GM12878 (cell line): ENCODE measurements at regions not wholly inside any gene's neighbourhood (a gene's known extent, or its start where the extent isn't known, plus 50 kb on each side); places are given as distances from the start of the nearest gene placed in this dataset.

Source experiments
- ATAC-seq: fragments of 200-7000 bp; cut with Tn5 transposase; 3 replicates; pipeline ENCODE4 v1.9.1; 2020; ENCODE audit warnings: mild to moderate bottlenecking, moderate library complexity
- BruUV-seq: library from RNA; stranded (reverse); fragments of 400-500 nt; replicated peaks from 2 replicates; lab custom pipeline; 2021; lab: Mats Ljungman, UMichigan
- CTCF ChIA-PET: fragments of 300-600 bp; sonication (Branson Sonifier 250); formaldehyde crosslinking; extraction: SDS; loops from one replicate; lab custom pipeline; 2021; ENCODE audit warnings: inconsistent platforms; lab: Yijun Ruan, JAX
- POLR2A ChIA-PET: fragments of 350-600 bp; formaldehyde crosslinking; extraction: SDS; loops from one replicate; lab custom pipeline; 2021; ENCODE audit warnings: inconsistent platforms; lab: Charles Lee
- RAD21 ChIA-PET: fragments of 300-600 bp; sonication (Branson Sonifier 250); formaldehyde crosslinking; loops from one replicate; lab custom pipeline; 2023; ENCODE audit warnings: antibody characterized with exemption; ENCODE audit not compliant: unreplicated experiment; lab: Charles Lee
- SMC1A ChIA-PET: fragments of 300-600 bp; sonication (Branson Sonifier 250); formaldehyde crosslinking; loops from one replicate; lab custom pipeline; 2023; ENCODE audit not compliant: unreplicated experiment, uncharacterized antibody; lab: Charles Lee
- DNase-seq: peaks from one replicate; pipeline ENCODE4 v3.0.0-alpha.2; 2011; ENCODE audit warnings: low read depth, low spot score
- FAIRE-seq: peaks from 3 replicates; lab custom pipeline; 2011; peaks lifted over from hg19 to GRCh38; lab: Jason Lieb, UNC
- H2AFZ ChIP-seq: 2 replicates; pipeline ENCODE4 v1.6.0; 2011; ENCODE audit warnings: low read depth, low read length, control low read depth; ENCODE audit not compliant: control insufficient read depth
- H3K27ac ChIP-seq: 2 replicates; pipeline ENCODE4 v1.5.1; 2011; ENCODE audit warnings: control low read depth; ENCODE audit not compliant: control insufficient read depth, insufficient read depth
- H3K27me3 ChIP-seq, 2 experiments: replicated peaks in 1 of 2; 2 replicates each; pipeline versions ENCODE4 v1.6.0 to v1.6.1; 2011; ENCODE audit warnings: low read length in 1 of 2; ENCODE audit not compliant: control insufficient read depth in 2 of 2, insufficient read depth in 2 of 2
- H3K36me3 ChIP-seq, 2 experiments: 2 replicates each; pipeline ENCODE4 v1.5.1; 2011; ENCODE audit warnings: low read length in 1 of 2; ENCODE audit not compliant: control insufficient read depth in 2 of 2, insufficient read depth in 2 of 2
- H3K4me1 ChIP-seq: 2 replicates; pipeline ENCODE4 v1.6.1; 2011; ENCODE audit warnings: mild to moderate bottlenecking, low read length, moderate library complexity, mixed read lengths; ENCODE audit not compliant: control insufficient read depth, insufficient read depth
- H3K4me2 ChIP-seq: 2 replicates; pipeline ENCODE4 v1.6.0; 2011; ENCODE audit warnings: control low read depth; ENCODE audit not compliant: control insufficient read depth, insufficient read depth
- H3K4me3 ChIP-seq: fragments of 200-600 bp; sonication (generic); 2 replicates; pipeline ENCODE4 v1.5.1; 2016
- H3K79me2 ChIP-seq: 2 replicates; pipeline ENCODE4 v1.6.0; 2011; ENCODE audit warnings: low read length; ENCODE audit not compliant: control insufficient read depth, insufficient read depth
- H3K9ac ChIP-seq: 2 replicates; pipeline ENCODE4 v1.8.0; 2011; ENCODE audit warnings: low read length, control low read depth, mixed read lengths; ENCODE audit not compliant: control insufficient read depth, insufficient read depth
- H3K9me3 ChIP-seq: replicated peaks from 3 replicates; pipeline ENCODE4 v1.5.1; 2011; ENCODE audit warnings: mild to moderate bottlenecking, low read length; ENCODE audit not compliant: control insufficient read depth, insufficient read depth
- H4K20me1 ChIP-seq: 2 replicates; pipeline ENCODE4 v1.6.0; 2011; ENCODE audit not compliant: control insufficient read depth, insufficient read depth
- BHLHE40 ChIP-seq, 2 experiments: fragments of 450-650 bp in 1 of 2; IDR thresholded peaks; 2 replicates each; pipeline ENCODE4 v1.6.1; 2011 to 2017; ENCODE audit warnings: low read depth in 2 of 2, borderline replicate concordance in 1 of 2, improper control_type of control experiment in 1 of 2, low read length in 1 of 2, mild to moderate bottlenecking in 1 of 2
- BMI1 ChIP-seq: fragments of 450-650 bp; IDR thresholded peaks from 2 replicates; pipeline ENCODE4 v1.6.1; 2016; ENCODE audit warnings: mild to moderate bottlenecking, moderate library complexity, borderline replicate concordance
- CBX5 ChIP-seq: sonication (generic); IDR thresholded peaks from 2 replicates; pipeline ENCODE4 v1.6.1; 2016; ENCODE audit warnings: low read depth, moderate library complexity, mild to moderate bottlenecking, inconsistent platforms
- EED ChIP-seq: sonication (generic); IDR thresholded peaks from 2 replicates; pipeline ENCODE4 v1.6.1; 2016; ENCODE audit warnings: antibody characterized with exemption, low read depth
- GATAD2B ChIP-seq: fragments of 450-650 bp; conservative IDR thresholded peaks from 2 replicates; pipeline ENCODE4 v1.6.1; 2017; ENCODE audit warnings: low read depth, mild to moderate bottlenecking, moderate library complexity
- HDAC6 ChIP-seq: fragments of 200-600 bp; sonication (generic); IDR thresholded peaks from one replicate; pipeline ENCODE4 v1.8.0; 2017; ENCODE audit warnings: antibody characterized with exemption; ENCODE audit not compliant: unreplicated experiment
- MEF2A ChIP-seq: IDR thresholded peaks from 2 replicates; pipeline ENCODE4 v1.6.1; 2011; ENCODE audit warnings: low read depth, mild to moderate bottlenecking, low read length, moderate library complexity; ENCODE audit not compliant: insufficient read depth
- NFYB ChIP-seq: IDR thresholded peaks from 2 replicates; pipeline ENCODE4 v1.6.1; 2011; ENCODE audit warnings: low read depth, mild to moderate bottlenecking, low read length, improper control_type of control experiment, moderate library complexity; ENCODE audit not compliant: insufficient read depth
- POLR2A ChIP-seq: IDR thresholded peaks from 2 replicates; pipeline ENCODE4 v1.6.1; 2011; ENCODE audit warnings: low read depth, mild to moderate bottlenecking, low read length
- RELA ChIP-seq: fragments of 450-650 bp; IDR thresholded peaks from 2 replicates; pipeline ENCODE4 v1.8.0; 2014; ENCODE audit warnings: borderline replicate concordance; ENCODE audit not compliant: partially characterized antibody
- RFX5 ChIP-seq: IDR thresholded peaks from 2 replicates; pipeline ENCODE4 v1.6.1; 2011; ENCODE audit warnings: low read depth, low read length, improper control_type of control experiment
- RUNX3 ChIP-seq: IDR thresholded peaks from 2 replicates; pipeline ENCODE4 v1.6.1; 2012; ENCODE audit warnings: low read length, inconsistent platforms
- TBL1XR1 ChIP-seq: IDR thresholded peaks from 2 replicates; pipeline ENCODE4 v1.6.1; 2012; ENCODE audit warnings: low read depth, low read length, improper control_type of control experiment
- ZNF217 ChIP-seq: fragments of 450-650 bp; IDR thresholded peaks from 2 replicates; pipeline ENCODE4 v1.6.1; 2017; ENCODE audit warnings: antibody characterized with exemption, mild to moderate bottlenecking
- WGBS: methylation state at CpG from one replicate; pipeline ENCODE4 v1.1.6; 2016; ENCODE audit warnings: low lambda C conversion rate; ENCODE audit not compliant: insufficient replicate concordance, insufficient coverage; ENCODE audit errors: missing lambda C conversion rate; 5-methylcytosine and 5-hydroxymethylcytosine counted together
- in situ Hi-C: fragments of 300-500 bp; cut with MboI; formaldehyde crosslinking; loops from 9 replicates; pipeline ENCODE4 v1.14.3; 2018; ENCODE audit warnings: mixed read lengths
- intact Hi-C: fragments of 100-400 bp; cut with micrococcal nuclease; formaldehyde crosslinking; loops from one replicate; pipeline ENCODE4 v1.14.2; 2022; ENCODE audit not compliant: unreplicated experiment
- TF ChIP-seq, protein P1 (sequence below): fragments of 450-650 bp; IDR thresholded peaks from 2 replicates; pipeline ENCODE4 v1.6.1; 2018; ENCODE audit warnings: borderline replicate concordance, mild to moderate bottlenecking; ENCODE audit not compliant: partially characterized antibody
- TF ChIP-seq, protein P2 (sequence below): fragments of 450-650 bp; IDR thresholded peaks from 2 replicates; pipeline ENCODE4 v1.6.1; 2017; ENCODE audit warnings: antibody characterized with exemption, mild to moderate bottlenecking, moderate library complexity
- TF ChIP-seq, protein P3 (sequence below): fragments of 450-650 bp; IDR thresholded peaks from 2 replicates; pipeline ENCODE4 v1.6.1; 2017; ENCODE audit warnings: mild to moderate bottlenecking, moderate library complexity

DNA sequence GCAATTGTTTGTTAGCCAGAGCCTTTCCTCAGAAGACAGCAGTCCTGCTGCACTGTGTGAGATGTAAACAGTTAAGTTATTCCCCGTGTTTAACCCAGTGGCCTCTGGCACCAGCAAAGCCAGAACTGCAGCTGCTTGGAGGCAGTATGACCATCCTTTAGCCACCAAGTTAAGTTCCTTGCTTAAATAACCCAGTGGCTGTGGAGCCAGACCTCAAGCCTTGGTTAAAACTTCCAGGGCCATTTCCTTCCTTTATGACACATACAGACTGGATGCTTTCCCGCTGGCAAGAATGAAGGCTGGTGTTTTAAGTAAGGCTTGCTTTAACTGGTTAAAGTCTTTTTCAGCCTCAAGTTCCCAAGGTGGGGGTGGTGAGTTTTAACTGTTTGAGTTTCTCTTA, 379.8 kb downstream of the DCAF12L2 start:
- Histone ChIP-seq H3K9ac (no peak overlapping the region), H3K4me1 (no peaks in the 10 kb centered on the region), H4K20me1 (no peaks in the 10 kb centered on the region), H3K27ac (no peak overlapping the region), H3K27me3 (no peaks in the 10 kb centered on the region), H3K9me3 (no peaks in the 10 kb centered on the region; the same call in 2 of the 3 replicates), H2AFZ (no peak overlapping the region), H3K36me3 (no peaks in the 10 kb centered on the region), H3K4me2 (no peak overlapping the region), H3K79me2 (no peaks in the 10 kb centered on the region), H3K4me3 (no peak overlapping the region)
- CTCF ChIA-PET: no interaction called here
- FAIRE-seq (no peak), ATAC-seq (no peak), DNase-seq (no peak)
- intact Hi-C loops (no loop called here), in situ Hi-C loops (no loop called here)
- WGBS: 3% methylated on average over 2 of the region's 2 CpGs
- BruUV-seq: no TSS peak
- SMC1A ChIA-PET: no interaction called here
- POLR2A ChIA-PET: no interaction called here
- RAD21 ChIA-PET: no interaction called here
- TF ChIP-seq TBL1XR1 (no peak), RFX5 (no peak), CBX5 (no peak), BMI1 (no peak), RUNX3 (no peak), GATAD2B (no peak), POLR2A (no peak), BHLHE40 (IDR thresholded peaks at IDR 0.05; ENCODE audit: borderline replicate concordance in 1 of 2, low read depth in 2 of 2, low read length in 1 of 2) (no peak), ZNF217 (no peak), NFYB (no peak), MEF2A (no peak), EED (no peak), RELA (no peak), HDAC6 (no peak)
- TF ChIP-seq, protein P1, sequence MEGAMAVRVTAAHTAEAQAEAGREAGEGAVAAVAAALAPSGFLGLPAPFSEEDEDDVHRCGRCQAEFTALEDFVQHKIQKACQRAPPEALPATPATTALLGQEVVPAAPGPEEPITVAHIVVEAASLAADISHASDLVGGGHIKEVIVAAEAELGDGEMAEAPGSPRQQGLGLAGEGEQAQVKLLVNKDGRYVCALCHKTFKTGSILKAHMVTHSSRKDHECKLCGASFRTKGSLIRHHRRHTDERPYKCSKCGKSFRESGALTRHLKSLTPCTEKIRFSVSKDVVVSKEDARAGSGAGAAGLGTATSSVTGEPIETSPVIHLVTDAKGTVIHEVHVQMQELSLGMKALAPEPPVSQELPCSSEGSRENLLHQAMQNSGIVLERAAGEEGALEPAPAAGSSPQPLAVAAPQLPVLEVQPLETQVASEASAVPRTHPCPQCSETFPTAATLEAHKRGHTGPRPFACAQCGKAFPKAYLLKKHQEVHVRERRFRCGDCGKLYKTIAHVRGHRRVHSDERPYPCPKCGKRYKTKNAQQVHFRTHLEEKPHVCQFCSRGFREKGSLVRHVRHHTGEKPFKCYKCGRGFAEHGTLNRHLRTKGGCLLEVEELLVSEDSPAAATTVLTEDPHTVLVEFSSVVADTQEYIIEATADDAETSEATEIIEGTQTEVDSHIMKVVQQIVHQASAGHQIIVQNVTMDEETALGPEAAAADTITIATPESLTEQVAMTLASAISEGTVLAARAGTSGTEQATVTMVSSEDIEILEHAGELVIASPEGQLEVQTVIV: no peak
- TF ChIP-seq, protein P2, sequence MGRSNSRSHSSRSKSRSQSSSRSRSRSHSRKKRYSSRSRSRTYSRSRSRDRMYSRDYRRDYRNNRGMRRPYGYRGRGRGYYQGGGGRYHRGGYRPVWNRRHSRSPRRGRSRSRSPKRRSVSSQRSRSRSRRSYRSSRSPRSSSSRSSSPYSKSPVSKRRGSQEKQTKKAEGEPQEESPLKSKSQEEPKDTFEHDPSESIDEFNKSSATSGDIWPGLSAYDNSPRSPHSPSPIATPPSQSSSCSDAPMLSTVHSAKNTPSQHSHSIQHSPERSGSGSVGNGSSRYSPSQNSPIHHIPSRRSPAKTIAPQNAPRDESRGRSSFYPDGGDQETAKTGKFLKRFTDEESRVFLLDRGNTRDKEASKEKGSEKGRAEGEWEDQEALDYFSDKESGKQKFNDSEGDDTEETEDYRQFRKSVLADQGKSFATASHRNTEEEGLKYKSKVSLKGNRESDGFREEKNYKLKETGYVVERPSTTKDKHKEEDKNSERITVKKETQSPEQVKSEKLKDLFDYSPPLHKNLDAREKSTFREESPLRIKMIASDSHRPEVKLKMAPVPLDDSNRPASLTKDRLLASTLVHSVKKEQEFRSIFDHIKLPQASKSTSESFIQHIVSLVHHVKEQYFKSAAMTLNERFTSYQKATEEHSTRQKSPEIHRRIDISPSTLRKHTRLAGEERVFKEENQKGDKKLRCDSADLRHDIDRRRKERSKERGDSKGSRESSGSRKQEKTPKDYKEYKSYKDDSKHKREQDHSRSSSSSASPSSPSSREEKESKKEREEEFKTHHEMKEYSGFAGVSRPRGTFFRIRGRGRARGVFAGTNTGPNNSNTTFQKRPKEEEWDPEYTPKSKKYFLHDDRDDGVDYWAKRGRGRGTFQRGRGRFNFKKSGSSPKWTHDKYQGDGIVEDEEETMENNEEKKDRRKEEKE: no peak
- TF ChIP-seq, protein P3, sequence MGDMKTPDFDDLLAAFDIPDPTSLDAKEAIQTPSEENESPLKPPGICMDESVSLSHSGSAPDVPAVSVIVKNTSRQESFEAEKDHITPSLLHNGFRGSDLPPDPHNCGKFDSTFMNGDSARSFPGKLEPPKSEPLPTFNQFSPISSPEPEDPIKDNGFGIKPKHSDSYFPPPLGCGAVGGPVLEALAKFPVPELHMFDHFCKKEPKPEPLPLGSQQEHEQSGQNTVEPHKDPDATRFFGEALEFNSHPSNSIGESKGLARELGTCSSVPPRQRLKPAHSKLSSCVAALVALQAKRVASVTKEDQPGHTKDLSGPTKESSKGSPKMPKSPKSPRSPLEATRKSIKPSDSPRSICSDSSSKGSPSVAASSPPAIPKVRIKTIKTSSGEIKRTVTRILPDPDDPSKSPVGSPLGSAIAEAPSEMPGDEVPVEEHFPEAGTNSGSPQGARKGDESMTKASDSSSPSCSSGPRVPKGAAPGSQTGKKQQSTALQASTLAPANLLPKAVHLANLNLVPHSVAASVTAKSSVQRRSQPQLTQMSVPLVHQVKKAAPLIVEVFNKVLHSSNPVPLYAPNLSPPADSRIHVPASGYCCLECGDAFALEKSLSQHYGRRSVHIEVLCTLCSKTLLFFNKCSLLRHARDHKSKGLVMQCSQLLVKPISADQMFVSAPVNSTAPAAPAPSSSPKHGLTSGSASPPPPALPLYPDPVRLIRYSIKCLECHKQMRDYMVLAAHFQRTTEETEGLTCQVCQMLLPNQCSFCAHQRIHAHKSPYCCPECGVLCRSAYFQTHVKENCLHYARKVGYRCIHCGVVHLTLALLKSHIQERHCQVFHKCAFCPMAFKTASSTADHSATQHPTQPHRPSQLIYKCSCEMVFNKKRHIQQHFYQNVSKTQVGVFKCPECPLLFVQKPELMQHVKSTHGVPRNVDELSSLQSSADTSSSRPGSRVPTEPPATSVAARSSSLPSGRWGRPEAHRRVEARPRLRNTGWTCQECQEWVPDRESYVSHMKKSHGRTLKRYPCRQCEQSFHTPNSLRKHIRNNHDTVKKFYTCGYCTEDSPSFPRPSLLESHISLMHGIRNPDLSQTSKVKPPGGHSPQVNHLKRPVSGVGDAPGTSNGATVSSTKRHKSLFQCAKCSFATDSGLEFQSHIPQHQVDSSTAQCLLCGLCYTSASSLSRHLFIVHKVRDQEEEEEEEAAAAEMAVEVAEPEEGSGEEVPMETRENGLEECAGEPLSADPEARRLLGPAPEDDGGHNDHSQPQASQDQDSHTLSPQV: no peak
